ENCODE measurements at regions not wholly inside any gene's neighbourhood (a gene's known extent, or its start where the extent isn't known, plus 50 kb on each side); places are given as distances from the start of the nearest gene placed in this dataset.

DNA sequence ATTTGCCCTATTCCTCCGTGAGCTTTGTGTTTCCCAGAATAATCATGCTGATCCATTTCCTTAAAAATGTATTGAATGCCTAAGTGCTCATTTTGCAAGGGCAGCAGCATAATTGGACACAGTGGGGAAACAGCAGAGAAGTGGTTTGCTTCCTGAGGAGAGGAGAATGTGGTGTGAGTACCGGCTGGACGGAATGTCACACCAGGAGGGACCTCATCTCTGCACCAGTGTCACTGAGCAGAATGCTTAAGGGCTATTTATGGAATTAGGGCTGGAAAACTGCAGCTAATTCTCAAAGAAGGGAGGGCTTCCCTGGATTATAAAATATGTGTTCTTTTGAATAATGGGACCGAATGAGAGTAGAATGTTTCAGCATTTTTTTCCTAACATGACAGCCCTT, 1100.6 kb upstream of the RBFOX1 start:
- intact Hi-C loops (cut with micrococcal nuclease) = no loop called here

GRCh38 chr16:6231398-6231797, 1101.2 kb upstream of the RBFOX1 start:
- intact Hi-C loops (cut with micrococcal nuclease) = no loop called here

DNA sequence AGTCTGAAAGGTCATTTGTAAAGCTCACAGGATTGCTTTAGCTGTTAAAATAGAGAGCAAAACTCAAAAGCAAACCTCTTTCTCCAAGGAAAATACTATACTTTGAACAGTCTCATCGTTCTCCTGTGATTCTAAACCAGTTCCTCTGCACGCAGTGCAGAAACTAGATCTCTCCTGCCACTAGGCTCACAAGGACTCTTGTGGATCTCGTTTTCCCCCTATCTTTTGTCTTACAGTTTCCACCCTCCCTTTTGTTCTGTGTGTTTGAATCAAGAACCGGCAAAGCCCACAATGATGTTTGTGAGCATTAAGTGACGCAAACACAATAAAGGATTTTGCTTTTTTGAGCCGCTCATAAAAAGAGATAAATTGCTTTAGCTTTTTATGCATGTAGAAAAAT, 1103.5 kb upstream of the RBFOX1 start:
- intact Hi-C loops (cut with micrococcal nuclease) = no loop called here

GRCh38 chr16:6218855-6219254, 1113.8 kb upstream of the RBFOX1 start:
- intact Hi-C loops (cut with micrococcal nuclease) = no loop called here

DNA sequence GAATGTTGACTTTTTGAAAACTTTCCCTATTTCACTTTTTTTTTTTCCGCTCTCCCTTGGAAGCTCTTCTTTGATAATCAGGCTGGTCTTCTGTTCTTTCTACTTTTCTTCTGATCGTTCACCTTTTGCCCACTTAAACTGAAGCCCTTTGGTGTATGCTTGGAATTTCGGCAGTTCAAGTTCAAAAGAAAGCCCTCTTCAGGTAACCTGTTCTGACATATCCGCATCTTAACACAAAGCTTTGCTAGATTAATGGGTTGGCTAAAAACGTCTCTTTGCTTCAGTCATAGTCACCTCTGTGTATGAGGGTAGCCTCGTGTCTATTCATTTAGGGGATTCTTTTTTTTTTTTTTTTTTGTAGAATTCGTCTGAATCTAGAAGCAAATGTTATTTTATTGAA, 1115.8 kb upstream of the RBFOX1 start:
- intact Hi-C loops (cut with micrococcal nuclease) = no loop called here

DNA sequence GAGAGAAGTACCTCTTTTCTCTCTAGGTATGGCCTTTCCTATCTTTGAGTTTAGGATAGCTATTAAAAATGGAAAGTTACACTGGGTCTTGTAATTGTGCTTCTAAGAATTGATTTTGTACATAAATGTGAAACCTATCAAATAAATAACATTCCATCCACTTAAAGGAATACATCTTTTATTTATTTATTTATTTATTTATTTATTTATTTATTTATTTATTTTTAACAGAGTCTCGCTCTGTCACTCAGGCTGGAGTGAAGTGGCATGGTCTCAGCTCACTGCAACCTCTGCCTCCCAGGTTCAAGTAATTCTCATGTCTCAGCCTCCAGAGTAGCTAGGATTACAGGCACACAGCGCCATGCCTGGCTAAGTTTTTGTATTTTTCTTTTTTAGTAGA, 1114.0 kb upstream of the EEF2KMT start:
- intact Hi-C loops (cut with micrococcal nuclease) = no loop called here

DNA sequence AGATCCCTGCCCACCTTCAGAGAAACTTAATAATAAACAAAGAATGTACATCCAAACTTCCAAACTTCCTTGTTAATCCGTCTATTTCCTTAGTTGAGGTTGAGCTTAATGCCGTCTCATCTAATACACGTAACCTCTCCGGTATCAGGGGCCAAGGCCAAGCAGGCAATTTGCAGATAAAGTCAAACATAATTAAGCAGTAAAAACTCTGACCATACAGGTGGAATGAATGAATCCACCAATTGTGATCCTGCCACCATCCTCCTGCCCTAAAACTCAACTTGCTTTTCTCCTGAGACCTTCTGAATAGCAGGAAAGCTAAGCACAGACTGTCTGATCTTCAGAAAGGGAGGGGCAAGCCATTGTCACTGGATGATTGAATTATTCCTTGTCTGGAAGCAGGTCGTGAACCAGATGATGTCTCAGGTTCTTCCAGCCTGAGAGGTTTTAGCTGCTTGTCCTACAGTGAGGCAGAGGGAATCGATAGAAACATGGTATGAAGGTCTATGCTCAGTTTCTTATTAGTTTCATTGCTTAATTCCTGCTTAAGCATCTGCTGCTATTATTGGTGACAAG, 1111.8 kb upstream of the EEF2KMT start:
- intact Hi-C loops (cut with micrococcal nuclease) = no loop called here

DNA sequence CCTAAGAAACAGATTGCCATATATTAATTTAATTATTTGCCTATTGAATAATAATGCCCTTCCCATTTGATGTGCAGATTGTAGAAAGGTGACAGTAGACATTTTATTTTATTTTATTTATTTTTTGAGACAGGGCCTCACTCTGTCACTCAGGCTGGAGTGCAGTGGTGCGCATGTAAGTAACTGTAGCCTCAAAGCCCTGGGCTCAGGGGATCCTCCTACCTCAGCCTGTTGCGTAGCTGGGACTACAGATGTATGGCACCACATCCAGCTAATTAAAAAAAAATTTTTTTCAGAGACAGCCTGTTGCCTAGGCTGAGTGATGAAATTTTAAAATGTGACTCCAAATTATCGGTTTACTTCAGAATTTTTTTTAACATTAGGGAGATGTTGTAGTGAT, 1110.0 kb upstream of the EEF2KMT start:
- intact Hi-C loops (cut with micrococcal nuclease) = no loop called here

- intact Hi-C loops (cut with micrococcal nuclease) = no loop called here
Observed at GRCh38 chr16:6207124-6207523, 1109.5 kb upstream of the EEF2KMT start.

GRCh38 chr16:6206080-6206479, 1108.5 kb upstream of the EEF2KMT start:
- intact Hi-C loops (cut with micrococcal nuclease) = no loop called here

GRCh38 chr16:6204945-6205344, 1107.3 kb upstream of the EEF2KMT start:
- intact Hi-C loops (cut with micrococcal nuclease) = no loop called here

DNA sequence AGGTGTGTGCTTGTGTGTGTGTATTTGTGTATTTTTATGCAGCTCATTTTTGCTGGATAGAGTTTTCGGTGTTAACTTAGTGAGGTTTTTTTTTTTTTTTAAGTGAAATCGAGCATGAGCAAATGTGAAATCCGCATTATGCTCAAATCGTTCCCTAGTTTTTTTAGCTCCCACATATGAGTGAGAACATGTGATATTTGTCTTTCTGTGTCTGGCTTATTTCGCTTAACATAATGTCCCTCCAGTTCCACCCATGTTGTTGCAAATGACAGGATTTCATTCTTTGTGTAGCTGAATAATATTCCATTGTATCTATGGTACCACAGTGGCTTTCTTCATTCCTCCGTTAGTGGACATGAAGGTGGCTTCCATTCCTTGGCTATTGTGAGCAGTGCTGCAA, 1103.3 kb upstream of the EEF2KMT start:
- intact Hi-C loops (cut with micrococcal nuclease) = no loop called here

DNA sequence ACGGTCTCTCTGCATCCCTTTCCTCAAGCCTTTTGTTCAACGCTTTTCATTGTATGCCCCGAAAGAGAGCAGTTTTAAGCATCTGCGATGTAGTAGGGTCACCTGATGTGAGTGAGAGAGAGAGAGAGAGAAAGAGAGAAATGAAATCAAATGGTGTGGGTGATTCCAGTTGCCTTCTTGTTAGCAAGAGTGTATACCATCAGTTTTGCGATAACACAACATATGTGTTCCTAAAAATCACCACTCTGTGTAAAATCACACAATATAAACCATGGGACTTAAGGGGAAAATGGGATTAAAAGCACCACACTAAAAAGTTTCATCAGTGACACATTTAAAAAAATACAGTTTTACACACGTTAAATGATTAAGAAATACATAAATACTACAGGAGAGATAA, 1102.7 kb upstream of the EEF2KMT start:
- intact Hi-C loops (cut with micrococcal nuclease) = no loop called here

- intact Hi-C loops (cut with micrococcal nuclease) = no loop called here
Observed at GRCh38 chr16:6195966-6196365, 1098.4 kb upstream of the EEF2KMT start.

GRCh38 chr16:6193718-6194117, 1096.1 kb upstream of the EEF2KMT start:
- intact Hi-C loops (cut with micrococcal nuclease) = no loop called here

GRCh38 chr16:6192984-6193383, 1095.4 kb upstream of the EEF2KMT start:
- intact Hi-C loops (cut with micrococcal nuclease) = no loop called here

DNA sequence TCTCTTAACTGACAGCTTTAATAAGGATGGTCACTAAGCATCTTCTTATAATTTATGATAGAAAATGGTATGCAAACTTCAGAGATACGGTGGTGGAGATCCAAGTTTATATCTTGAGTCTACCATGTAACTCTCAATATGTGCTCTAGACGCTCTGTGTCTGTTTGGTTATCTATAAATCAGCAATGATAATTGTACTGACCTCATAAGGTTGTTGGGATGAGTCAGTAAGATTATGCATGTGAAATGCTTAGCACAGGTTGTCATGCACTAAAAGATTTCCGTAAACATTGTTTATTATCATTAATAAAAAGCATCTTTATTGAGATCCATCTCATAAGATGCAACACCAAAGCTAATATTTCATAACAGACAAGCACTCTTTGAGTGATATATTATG, 1094.9 kb upstream of the EEF2KMT start:
- intact Hi-C loops (cut with micrococcal nuclease) = no loop called here

GRCh38 chr16:6190776-6191175, 1093.2 kb upstream of the EEF2KMT start:
- intact Hi-C loops (cut with micrococcal nuclease) = no loop called here

DNA sequence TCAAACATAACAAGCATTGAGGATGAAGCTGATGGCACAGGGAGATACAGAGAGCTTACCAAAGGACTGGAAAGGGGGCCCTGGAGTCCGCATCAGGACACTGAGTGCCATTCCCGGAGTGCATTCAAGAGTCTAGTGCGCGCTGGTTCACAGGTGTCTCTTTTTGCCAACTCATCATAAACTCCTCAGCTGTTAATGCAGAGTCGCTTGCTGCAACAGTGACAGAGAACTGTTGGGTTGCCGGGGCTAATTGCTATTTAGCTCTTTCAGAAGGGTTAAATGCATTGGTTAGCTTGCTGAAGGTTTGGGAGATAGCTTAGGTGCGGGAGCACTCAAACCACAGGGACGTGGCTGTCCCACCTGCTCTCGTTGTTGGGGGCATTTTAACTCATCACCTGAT, 1091.6 kb upstream of the EEF2KMT start:
- intact Hi-C loops (cut with micrococcal nuclease) = no loop called here

- intact Hi-C loops (cut with micrococcal nuclease) = no loop called here
Observed at GRCh38 chr16:6177616-6178180, 1080.1 kb upstream of the EEF2KMT start.

- intact Hi-C loops (cut with micrococcal nuclease) = no loop called here
Observed at GRCh38 chr16:6170022-6170421, 1072.4 kb upstream of the EEF2KMT start.

DNA sequence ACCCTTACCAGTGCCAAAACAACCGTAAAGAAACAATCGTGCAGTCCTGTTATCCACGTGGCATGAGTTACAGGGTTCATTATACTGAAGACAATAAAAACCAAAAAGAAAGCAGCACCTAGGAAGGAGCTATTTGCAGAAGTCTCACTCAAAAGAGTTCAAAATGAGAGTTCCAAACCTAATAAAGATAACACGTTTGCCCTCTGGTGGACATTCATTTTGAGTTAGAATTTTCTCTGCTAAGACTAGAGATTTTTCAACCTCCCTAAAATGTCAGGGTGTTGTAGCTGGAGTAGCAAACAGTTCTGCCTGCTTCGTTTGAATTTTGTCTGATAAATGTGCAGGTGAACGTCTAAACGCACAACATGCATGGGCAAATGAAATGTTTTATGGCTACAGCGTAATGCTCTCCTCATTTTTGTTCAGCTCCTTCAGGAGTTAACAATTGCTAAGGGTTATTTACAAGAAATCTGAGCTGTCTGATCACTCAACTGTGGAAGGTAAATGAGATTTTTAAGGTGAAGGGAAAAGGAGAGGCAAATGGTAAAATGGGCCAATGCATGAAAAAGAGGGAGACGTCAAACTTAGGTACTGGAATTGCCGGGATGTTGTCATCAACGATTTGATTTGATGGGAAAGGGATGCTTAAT, 1067.9 kb upstream of the EEF2KMT start:
- intact Hi-C loops (cut with micrococcal nuclease) = no loop called here

DNA sequence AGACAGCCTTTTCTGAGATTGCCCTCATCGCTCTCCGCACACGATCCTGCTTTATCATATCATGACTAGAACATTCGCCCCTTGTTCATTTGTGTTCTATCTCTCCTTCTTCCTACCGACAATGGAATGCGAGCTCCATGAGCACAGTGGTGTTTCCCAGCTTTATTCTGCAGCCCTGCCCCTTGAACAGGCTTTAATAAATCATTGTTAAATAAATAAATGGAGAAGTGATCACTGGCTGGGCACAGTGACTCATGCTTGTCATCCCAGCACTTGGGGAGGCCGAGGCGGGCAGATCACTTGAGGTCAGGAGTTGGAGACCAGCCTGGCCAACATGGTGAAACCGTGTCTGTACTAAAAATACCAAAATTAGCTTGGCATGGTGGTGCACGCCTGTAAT, 1063.3 kb upstream of the EEF2KMT start:
- intact Hi-C loops (cut with micrococcal nuclease) = no loop called here

Data from T-helper 1 cell treated with Interleukin-12 subunit alpha and Interleukin-12 subunit beta and Interleukin-4 antibody, amounts not matched to agents 30 ng/mL and 1 ng/mL, for 36 hours (primary cell).